GM12864 (cell line): ENCODE measurements at regions not wholly inside any gene's neighbourhood (a gene's known extent, or its start where the extent isn't known, plus 50 kb on each side); places are given as distances from the start of the nearest gene placed in this dataset.

Experiments
- DNase-seq: peaks from one replicate; pipeline ENCODE4 v3.0.0-alpha.2; 2011; ENCODE audit warnings: low read depth
- H3K4me3 ChIP-seq: 2 replicates; pipeline ENCODE4 v1.5.1; 2011; ENCODE audit warnings: mild to moderate bottlenecking, low read depth, low read length, control low read depth
- CTCF ChIP-seq: IDR thresholded peaks from 2 replicates; pipeline ENCODE4 v1.5.1; 2011; ENCODE audit warnings: low read depth, mild to moderate bottlenecking, moderate library complexity, low read length, control low read depth, inconsistent platforms; ENCODE audit errors: missing control alignments

GRCh38 chr21:16070207-16070651, 340.4 kb downstream of the USP25 start:
- H3K4me3 ChIP-seq = no peak overlapping the region
- no peak for DNase-seq
- TF ChIP-seq CTCF = no peak

GRCh38 chr21:16071092-16071491, 341.3 kb downstream of the USP25 start:
- H3K4me3 ChIP-seq = no peak overlapping the region
- DNase-seq = no peak
- TF ChIP-seq CTCF = no peak

GRCh38 chr21:16071761-16072160, 342.0 kb downstream of the USP25 start:
- H3K4me3 ChIP-seq = no peak overlapping the region
- TF ChIP-seq CTCF = no peak
- no peak for DNase-seq

- DNase-seq = no peak
- H3K4me3 ChIP-seq = no peak overlapping the region
- TF ChIP-seq CTCF = no peak
Observed at GRCh38 chr21:16072221-16072620, 342.4 kb downstream of the USP25 start.

GRCh38 chr21:16072737-16073136, 343.0 kb downstream of the USP25 start:
- no peak for DNase-seq
- no peak overlapping the region for H3K4me3 ChIP-seq
- no peak for TF ChIP-seq CTCF

GRCh38 chr21:16073586-16073985, 343.8 kb downstream of the USP25 start:
- TF ChIP-seq CTCF = no peak
- DNase-seq = no peak
- no peak overlapping the region for H3K4me3 ChIP-seq

GRCh38 chr21:16074950-16075489, 345.2 kb downstream of the USP25 start:
- no peak for TF ChIP-seq CTCF
- no peak overlapping the region for H3K4me3 ChIP-seq
- DNase-seq = no peak
